ENCODE measurements at regions not wholly inside any gene's neighbourhood (a gene's known extent, or its start where the extent isn't known, plus 50 kb on each side); places are given as distances from the start of the nearest gene placed in this dataset.

GRCh38 chr13:59547950-59548349 is 615.8 kb downstream of the DIAPH3 start:
- FAIRE-seq, result no peak
- DNase-seq (ENCODE audit: insufficient read length, low spot score), result no peak
- TF ChIP-seq PAX5 (IDR thresholded peaks at IDR 0.05; ENCODE audit: insufficient read depth, low read length, severe bottlenecking) (no peak), POU2F2 (IDR thresholded peaks at IDR 0.05; ENCODE audit: low read depth, low read length) (no peak), POLR2AphosphoS5 (IDR thresholded peaks at IDR 0.05; ENCODE audit: low read depth, low read length) (no peak), POLR2A (IDR thresholded peaks at IDR 0.05; ENCODE audit: low read depth, low read length) (no peak), SPI1 (IDR thresholded peaks at IDR 0.05; ENCODE audit: low read depth, low read length) (no peak), TAF1 (IDR thresholded peaks at IDR 0.05; ENCODE audit: low read depth, low read length) (no peak)

- FAIRE-seq (no peak), DNase-seq (ENCODE audit: insufficient read length, low spot score) (no peak)
- no peak for TF ChIP-seq PAX5 (IDR thresholded peaks at IDR 0.05; ENCODE audit: insufficient read depth, low read length, severe bottlenecking)
- no peak for TF ChIP-seq SPI1 (IDR thresholded peaks at IDR 0.05; ENCODE audit: low read depth, low read length)
- no peak for TF ChIP-seq POLR2AphosphoS5 (IDR thresholded peaks at IDR 0.05; ENCODE audit: low read depth, low read length)
- no peak for TF ChIP-seq TAF1 (IDR thresholded peaks at IDR 0.05; ENCODE audit: low read depth, low read length)
- no peak for TF ChIP-seq POLR2A (IDR thresholded peaks at IDR 0.05; ENCODE audit: low read depth, low read length)
- no peak for TF ChIP-seq POU2F2 (IDR thresholded peaks at IDR 0.05; ENCODE audit: low read depth, low read length)
Measured at GRCh38 chr13:59562924-59563323, 600.8 kb downstream of the DIAPH3 start.

GRCh38 chr13:59566561-59566960 is 597.2 kb downstream of the DIAPH3 start:
- TF ChIP-seq PAX5 (IDR thresholded peaks at IDR 0.05; ENCODE audit: insufficient read depth, low read length, severe bottlenecking) (no peak), TAF1 (IDR thresholded peaks at IDR 0.05; ENCODE audit: low read depth, low read length) (no peak), SPI1 (IDR thresholded peaks at IDR 0.05; ENCODE audit: low read depth, low read length) (no peak)
- DNase-seq (ENCODE audit: insufficient read length, low spot score), result no peak
- FAIRE-seq, result no peak

GRCh38 chr13:59568306-59568705 is 595.4 kb downstream of the DIAPH3 start:
- TF ChIP-seq POU2F2 (IDR thresholded peaks at IDR 0.05; ENCODE audit: low read depth, low read length) (no peak), TAF1 (IDR thresholded peaks at IDR 0.05; ENCODE audit: low read depth, low read length) (no peak), PAX5 (IDR thresholded peaks at IDR 0.05; ENCODE audit: insufficient read depth, low read length, severe bottlenecking) (no peak), POLR2A (IDR thresholded peaks at IDR 0.05; ENCODE audit: low read depth, low read length) (no peak), POLR2AphosphoS5 (IDR thresholded peaks at IDR 0.05; ENCODE audit: low read depth, low read length) (no peak)
- FAIRE-seq (no peak), DNase-seq (ENCODE audit: insufficient read length, low spot score) (no peak)

GRCh38 chr13:59570204-59570603 is 593.5 kb downstream of the DIAPH3 start:
- FAIRE-seq, result no peak
- DNase-seq (ENCODE audit: insufficient read length, low spot score), result no peak
- TF ChIP-seq PAX5 (IDR thresholded peaks at IDR 0.05; ENCODE audit: insufficient read depth, low read length, severe bottlenecking), result no peak
- TF ChIP-seq TAF1 (IDR thresholded peaks at IDR 0.05; ENCODE audit: low read depth, low read length), result no peak
- no peak for TF ChIP-seq POLR2A (IDR thresholded peaks at IDR 0.05; ENCODE audit: low read depth, low read length)
- no peak for TF ChIP-seq POLR2AphosphoS5 (IDR thresholded peaks at IDR 0.05; ENCODE audit: low read depth, low read length)
- TF ChIP-seq POU2F2 (IDR thresholded peaks at IDR 0.05; ENCODE audit: low read depth, low read length), result no peak
- TF ChIP-seq SPI1 (IDR thresholded peaks at IDR 0.05; ENCODE audit: low read depth, low read length), result no peak

GRCh38 chr13:59584101-59584500 is 579.6 kb downstream of the DIAPH3 start:
- FAIRE-seq (no peak), DNase-seq (ENCODE audit: insufficient read length, low spot score) (no peak)
- TF ChIP-seq POLR2AphosphoS5 (IDR thresholded peaks at IDR 0.05; ENCODE audit: low read depth, low read length) (no peak), TAF1 (IDR thresholded peaks at IDR 0.05; ENCODE audit: low read depth, low read length) (no peak), PAX5 (IDR thresholded peaks at IDR 0.05; ENCODE audit: insufficient read depth, low read length, severe bottlenecking) (no peak), POLR2A (IDR thresholded peaks at IDR 0.05; ENCODE audit: low read depth, low read length) (no peak), SPI1 (IDR thresholded peaks at IDR 0.05; ENCODE audit: low read depth, low read length) (no peak), POU2F2 (IDR thresholded peaks at IDR 0.05; ENCODE audit: low read depth, low read length) (no peak)

GRCh38 chr13:59584761-59585670 is 578.7 kb downstream of the DIAPH3 start:
- DNase-seq (ENCODE audit: insufficient read length, low spot score) (no peak), FAIRE-seq (no peak)
- no peak for TF ChIP-seq PAX5 (IDR thresholded peaks at IDR 0.05; ENCODE audit: insufficient read depth, low read length, severe bottlenecking)

- no peak for DNase-seq (ENCODE audit: insufficient read length, low spot score)
- FAIRE-seq, result no peak
- no peak for TF ChIP-seq POU2F2 (IDR thresholded peaks at IDR 0.05; ENCODE audit: low read depth, low read length)
- no peak for TF ChIP-seq POLR2AphosphoS5 (IDR thresholded peaks at IDR 0.05; ENCODE audit: low read depth, low read length)
- TF ChIP-seq POLR2A (IDR thresholded peaks at IDR 0.05; ENCODE audit: low read depth, low read length), result no peak
- TF ChIP-seq SPI1 (IDR thresholded peaks at IDR 0.05; ENCODE audit: low read depth, low read length), result no peak
- no peak for TF ChIP-seq TAF1 (IDR thresholded peaks at IDR 0.05; ENCODE audit: low read depth, low read length)
- TF ChIP-seq PAX5 (IDR thresholded peaks at IDR 0.05; ENCODE audit: insufficient read depth, low read length, severe bottlenecking), result no peak
Measured at GRCh38 chr13:59587030-59587429, 576.7 kb downstream of the DIAPH3 start.

GRCh38 chr13:59587971-59588716 is 575.6 kb downstream of the DIAPH3 start:
- DNase-seq (ENCODE audit: insufficient read length, low spot score), result no peak
- FAIRE-seq, result no peak
- TF ChIP-seq POLR2AphosphoS5 (IDR thresholded peaks at IDR 0.05; ENCODE audit: low read depth, low read length) (no peak), TAF1 (IDR thresholded peaks at IDR 0.05; ENCODE audit: low read depth, low read length) (no peak), POLR2A (IDR thresholded peaks at IDR 0.05; ENCODE audit: low read depth, low read length) (no peak), POU2F2 (IDR thresholded peaks at IDR 0.05; ENCODE audit: low read depth, low read length) (no peak), PAX5 (IDR thresholded peaks at IDR 0.05; ENCODE audit: insufficient read depth, low read length, severe bottlenecking) (no peak), SPI1 (IDR thresholded peaks at IDR 0.05; ENCODE audit: low read depth, low read length) (no peak)

Measured in GM12891 (cell line).